AG09319 (cell line): ENCODE measurements at regions not wholly inside any gene's neighbourhood (a gene's known extent, or its start where the extent isn't known, plus 50 kb on each side); places are given as distances from the start of the nearest gene placed in this dataset.
"Not testable (repeated sequence)": the region's sequence is repeated elsewhere in the genome, so short reads cannot be mapped to it uniquely, and the experiment has no call there.

ENCODE experiments used
- DNase-seq: peaks from one replicate; pipeline ENCODE4 v3.0.0-alpha.2; 2010; ENCODE audit warnings: low read depth; ENCODE audit errors: extremely low read depth
- TF ChIP-seq, protein P1 (sequence below): IDR thresholded peaks from 2 replicates; pipeline ENCODE4 v1.5.1; 2011; ENCODE audit warnings: low read depth, mild to moderate bottlenecking, inconsistent platforms, low read length, moderate library complexity

- DNase-seq = no peak
These were observed 208.6 kb upstream of the HAAO start for GRCh38 chr2:43001055-43001378.

DNA sequence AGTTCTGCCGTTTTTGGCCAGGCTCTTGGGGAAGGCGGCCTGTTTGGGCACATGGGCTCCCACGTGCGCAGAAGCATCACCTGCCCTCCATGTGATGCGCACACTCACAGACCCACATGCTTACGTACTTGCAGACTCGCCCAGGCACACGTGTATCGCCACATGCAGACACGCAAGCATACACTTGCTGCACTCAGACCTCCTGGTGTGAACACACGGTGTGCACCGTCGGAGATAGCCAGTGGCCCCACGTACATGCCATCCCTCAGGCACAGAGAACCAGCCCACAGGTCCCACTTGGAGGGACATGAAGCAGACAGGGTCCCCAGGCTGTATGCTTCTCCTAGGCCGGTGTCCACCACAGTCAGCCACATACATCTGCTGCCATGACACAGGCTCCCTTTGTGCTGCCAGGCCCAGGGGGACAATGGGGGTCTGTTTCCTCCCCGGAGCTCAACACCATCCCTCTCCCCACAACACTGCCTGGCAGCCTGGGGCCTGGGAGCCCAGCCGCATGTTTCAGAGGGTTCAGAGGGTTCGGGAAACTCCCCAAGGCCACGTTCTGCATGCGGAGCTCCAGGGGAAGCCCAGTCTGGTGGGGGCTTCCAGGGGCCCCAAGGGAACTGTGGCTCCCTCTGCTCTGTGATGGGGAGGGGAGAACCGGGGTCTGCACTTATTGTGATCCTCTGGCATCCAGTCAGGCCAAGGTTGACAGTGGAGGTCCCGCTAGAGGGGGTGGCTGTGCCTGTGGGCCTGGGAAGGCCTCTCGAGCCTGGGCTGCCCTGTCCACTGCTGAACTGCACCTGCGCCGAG lies 208.1 kb upstream of the HAAO start:
- TF ChIP-seq, protein P1, sequence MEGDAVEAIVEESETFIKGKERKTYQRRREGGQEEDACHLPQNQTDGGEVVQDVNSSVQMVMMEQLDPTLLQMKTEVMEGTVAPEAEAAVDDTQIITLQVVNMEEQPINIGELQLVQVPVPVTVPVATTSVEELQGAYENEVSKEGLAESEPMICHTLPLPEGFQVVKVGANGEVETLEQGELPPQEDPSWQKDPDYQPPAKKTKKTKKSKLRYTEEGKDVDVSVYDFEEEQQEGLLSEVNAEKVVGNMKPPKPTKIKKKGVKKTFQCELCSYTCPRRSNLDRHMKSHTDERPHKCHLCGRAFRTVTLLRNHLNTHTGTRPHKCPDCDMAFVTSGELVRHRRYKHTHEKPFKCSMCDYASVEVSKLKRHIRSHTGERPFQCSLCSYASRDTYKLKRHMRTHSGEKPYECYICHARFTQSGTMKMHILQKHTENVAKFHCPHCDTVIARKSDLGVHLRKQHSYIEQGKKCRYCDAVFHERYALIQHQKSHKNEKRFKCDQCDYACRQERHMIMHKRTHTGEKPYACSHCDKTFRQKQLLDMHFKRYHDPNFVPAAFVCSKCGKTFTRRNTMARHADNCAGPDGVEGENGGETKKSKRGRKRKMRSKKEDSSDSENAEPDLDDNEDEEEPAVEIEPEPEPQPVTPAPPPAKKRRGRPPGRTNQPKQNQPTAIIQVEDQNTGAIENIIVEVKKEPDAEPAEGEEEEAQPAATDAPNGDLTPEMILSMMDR = no peak
- DNase-seq = no peak

More at GRCh38 chr2:43001055-43001378, 208.6 kb upstream of the HAAO start:
- TF ChIP-seq, protein P1 = no peak

GRCh38 chr2:42999856-43000241 lies 207.5 kb upstream of the HAAO start:
- DNase-seq = no peak
- TF ChIP-seq, protein P1 = no peak

DNA sequence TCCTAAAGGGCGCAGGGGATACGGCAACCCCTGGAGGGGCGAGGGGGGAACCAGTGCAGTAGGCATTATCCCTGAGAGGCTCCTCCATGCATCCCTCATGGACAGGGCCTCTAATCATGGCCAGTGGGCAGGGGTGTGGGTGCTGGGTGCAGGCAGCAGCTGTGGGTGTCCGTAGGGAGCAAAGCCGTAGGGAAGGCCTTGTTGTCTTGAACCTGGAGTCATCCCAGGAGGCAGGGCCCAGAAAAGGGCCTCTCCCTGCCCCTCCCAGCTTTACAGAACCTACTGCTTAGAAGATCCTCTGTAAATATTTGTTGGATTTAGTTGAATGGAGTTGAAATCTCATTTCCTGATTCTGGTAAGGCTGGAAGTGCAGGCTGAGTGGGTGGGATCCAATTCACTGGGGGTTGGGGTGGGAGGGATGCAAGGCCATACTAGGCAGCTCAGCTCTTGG lies 207.0 kb upstream of the HAAO start:
- DNase-seq = no peak
- TF ChIP-seq, protein P1 = no peak

GRCh38 chr2:42998721-42999120 lies 206.3 kb upstream of the HAAO start:
- DNase-seq = no peak
- TF ChIP-seq, protein P1 = no peak

- no peak for DNase-seq
- TF ChIP-seq, protein P1 = no peak
These were observed 204.1 kb upstream of the HAAO start for GRCh38 chr2:42996528-42996927.

- DNase-seq = no peak
- TF ChIP-seq, protein P1 = no peak
These were observed 203.5 kb upstream of the HAAO start for GRCh38 chr2:42995752-42996422.

GRCh38 chr2:42989283-42990081 lies 197.1 kb upstream of the HAAO start:
- DNase-seq = not testable (repeated sequence)

GRCh38 chr2:42988055-42988454 lies 195.7 kb upstream of the HAAO start:
- DNase-seq = not testable (repeated sequence)
